Hepatocyte (in vitro differentiated cells): ENCODE measurements at regions not wholly inside any gene's neighbourhood (a gene's known extent, or its start where the extent isn't known, plus 50 kb on each side); places are given as distances from the start of the nearest gene placed in this dataset.
"Not testable (repeated sequence)": the region's sequence is repeated elsewhere in the genome, so short reads cannot be mapped to it uniquely, and the experiment has no call there.

Experiments used
- DNase-seq: peaks from one replicate; pipeline ENCODE4 v3.0.0-alpha.2; 2016; ENCODE audit warnings: low spot score
- H2AFZ ChIP-seq: fragments of 200-600 bp; sonication (generic); 2 replicates; pipeline ENCODE4 v1.6.0; 2016; ENCODE audit warnings: antibody characterized with exemption, mild to moderate bottlenecking
- H3K27ac ChIP-seq: fragments of 200-600 bp; sonication (generic); 2 replicates; pipeline ENCODE4 v1.5.1; 2016; ENCODE audit warnings: mild to moderate bottlenecking
- H3K27me3 ChIP-seq: fragments of 200-600 bp; sonication (generic); 2 replicates; pipeline ENCODE4 v1.6.1; 2016
- H3K36me3 ChIP-seq: fragments of 200-600 bp; sonication (generic); replicated peaks from 2 replicates; pipeline ENCODE4 v1.5.1; 2016; ENCODE audit warnings: low read depth; ENCODE audit not compliant: insufficient read depth
- H3K4me1 ChIP-seq: fragments of 200-600 bp; sonication (generic); 2 replicates; pipeline ENCODE4 v1.5.1; 2016; ENCODE audit warnings: mild to moderate bottlenecking, moderate library complexity; ENCODE audit not compliant: insufficient read depth
- H3K4me2 ChIP-seq: fragments of 200-600 bp; sonication (generic); 2 replicates; pipeline ENCODE4 v1.6.0; 2016
- H3K4me3 ChIP-seq: fragments of 200-600 bp; sonication (generic); 2 replicates; pipeline ENCODE4 v1.5.1; 2016; ENCODE audit warnings: mild to moderate bottlenecking
- H3K79me2 ChIP-seq: fragments of 200-600 bp; sonication (generic); 2 replicates; pipeline ENCODE4 v1.6.0; 2017; ENCODE audit warnings: mild to moderate bottlenecking
- H3K9me2 ChIP-seq: fragments of 200-600 bp; sonication (generic); replicated peaks from 2 replicates; pipeline ENCODE4 v1.6.0; 2017; ENCODE audit warnings: mild to moderate bottlenecking; ENCODE audit not compliant: insufficient read depth
- H3K9me3 ChIP-seq: fragments of 200-600 bp; sonication (generic); 2 replicates; pipeline ENCODE4 v1.5.1; 2016; ENCODE audit warnings: low read depth, mild to moderate bottlenecking
- H4K20me1 ChIP-seq: fragments of 200-600 bp; sonication (generic); 2 replicates; pipeline ENCODE4 v1.6.0; 2016; ENCODE audit warnings: mild to moderate bottlenecking; ENCODE audit not compliant: insufficient read depth, poor library complexity, severe bottlenecking
- CTCF ChIP-seq: fragments of 200-600 bp; sonication (generic); IDR thresholded peaks from 2 replicates; pipeline ENCODE4 v1.5.1; 2016; ENCODE audit warnings: antibody characterized with exemption, mild to moderate bottlenecking; ENCODE audit not compliant: poor library complexity
- EZH2 ChIP-seq: fragments of 200-600 bp; sonication (generic); IDR thresholded peaks from 2 replicates; pipeline ENCODE4 v1.6.1; 2016; ENCODE audit warnings: antibody characterized with exemption, mild to moderate bottlenecking, borderline replicate concordance
- EZH2phosphoT487 ChIP-seq: fragments of 200-600 bp; sonication (generic); IDR thresholded peaks from one replicate; pipeline ENCODE4 v1.6.1; 2018; ENCODE audit warnings: antibody characterized with exemption, mild to moderate bottlenecking, low read depth, moderate library complexity; ENCODE audit not compliant: unreplicated experiment, severe bottlenecking
- WGBS: methylation state at CpG from one replicate; pipeline ENCODE4 v1.1.6; 2016; ENCODE audit warnings: low lambda C conversion rate; ENCODE audit errors: missing lambda C conversion rate; 5-methylcytosine and 5-hydroxymethylcytosine counted together

GRCh38 chr11:35046681-35047080 lies 92.3 kb upstream of the CD44 start:
- Histone ChIP-seq H3K27me3 (no peaks in the 10 kb centered on the region), H2AFZ (no peak overlapping the region), H3K4me1 (peaks cover 4% of the 10 kb centered on the region), H3K27ac (no peak overlapping the region), H4K20me1 (no peaks in the 10 kb centered on the region), H3K79me2 (no peaks in the 10 kb centered on the region), H3K4me3 (no peak overlapping the region), H3K4me2 (no peak overlapping the region), H3K36me3 (no peaks in the 10 kb centered on the region), H3K9me2 (no peaks in the 10 kb centered on the region), H3K9me3 (no peaks in the 10 kb centered on the region)
- no peak for DNase-seq
- 100% methylated on average over 1 of the region's 1 CpG for WGBS
- TF ChIP-seq CTCF (no peak), EZH2 (no peak), EZH2phosphoT487 (no peak)

- Histone ChIP-seq H3K4me1 (peaks cover 4% of the 10 kb centered on the region), H3K79me2 (no peaks in the 10 kb centered on the region), H3K27ac (no peak overlapping the region), H3K27me3 (no peaks in the 10 kb centered on the region), H2AFZ (no peak overlapping the region), H3K4me2 (no peak overlapping the region), H4K20me1 (no peaks in the 10 kb centered on the region), H3K9me2 (no peaks in the 10 kb centered on the region), H3K4me3 (no peak overlapping the region), H3K36me3 (no peaks in the 10 kb centered on the region), H3K9me3 (no peaks in the 10 kb centered on the region)
- no peak for DNase-seq
- TF ChIP-seq CTCF (no peak), EZH2phosphoT487 (no peak), EZH2 (no peak)
- WGBS, result 100% methylated on average over 1 of the region's 1 CpG
Observed at GRCh38 chr11:35047179-35047578, 91.8 kb upstream of the CD44 start.

- no peak for TF ChIP-seq CTCF
- no peak for TF ChIP-seq EZH2phosphoT487
- Histone ChIP-seq H2AFZ (no peak overlapping the region), H3K9me2 (no peaks in the 10 kb centered on the region), H4K20me1 (no peaks in the 10 kb centered on the region), H3K4me1 (peaks cover 4% of the 10 kb centered on the region), H3K79me2 (no peaks in the 10 kb centered on the region), H3K36me3 (no peaks in the 10 kb centered on the region), H3K4me3 (no peak overlapping the region), H3K9me3 (no peaks in the 10 kb centered on the region), H3K27me3 (no peaks in the 10 kb centered on the region), H3K27ac (peak overlapping the region; percentile 73), H3K4me2 (no peak overlapping the region)
- WGBS, result 80% methylated on average over 2 of the region's 2 CpGs
- DNase-seq, result no peak
Observed at GRCh38 chr11:35047769-35048168, 91.2 kb upstream of the CD44 start.

- 41% methylated on average over 3 of the region's 3 CpGs for WGBS
- not testable (repeated sequence) for H3K4me3 ChIP-seq, H3K9me3 ChIP-seq, H4K20me1 ChIP-seq, H3K27me3 ChIP-seq, H3K36me3 ChIP-seq, H3K4me2 ChIP-seq, H2AFZ ChIP-seq, H3K9me2 ChIP-seq, H3K4me1 ChIP-seq, H3K79me2 ChIP-seq
- peak overlapping the region; percentile 73 for H3K27ac ChIP-seq
- DNase-seq, result peak; percentile 32
Observed at GRCh38 chr11:35048346-35048745, 90.6 kb upstream of the CD44 start.
